Mesothelial cell of epicardium (in vitro differentiated cells): ENCODE measurements at regions not wholly inside any gene's neighbourhood (a gene's known extent, or its start where the extent isn't known, plus 50 kb on each side); places are given as distances from the start of the nearest gene placed in this dataset.

ENCODE experiments used
- DNase-seq, 2 experiments: peaks; one replicate each; pipeline ENCODE4 v3.0.0; 2021; ENCODE audit warnings: low spot score in 2 of 2; ENCODE audit not compliant: unreplicated experiment in 2 of 2
- H3K27ac Mint-ChIP-seq: 2 replicates; pipeline ENCODE4 v1.8.0; 2021; ENCODE audit warnings: mixed read lengths
- H3K27me3 Mint-ChIP-seq: 2 replicates; pipeline ENCODE4 v1.8.0; 2021; ENCODE audit warnings: low read depth, mixed read lengths
- H3K36me3 Mint-ChIP-seq: 2 replicates; pipeline ENCODE4 v1.8.0; 2021; ENCODE audit warnings: mixed read lengths
- H3K4me1 Mint-ChIP-seq: 2 replicates; pipeline ENCODE4 v1.8.0; 2021; ENCODE audit warnings: mixed read lengths
- H3K4me3 Mint-ChIP-seq: 2 replicates; pipeline ENCODE4 v1.8.0; 2021; ENCODE audit warnings: mild to moderate bottlenecking, moderate library complexity, mixed read lengths
- H3K9me3 Mint-ChIP-seq: 2 replicates; pipeline ENCODE4 v1.8.0; 2021; ENCODE audit warnings: mixed read lengths
- TF ChIP-seq, protein P1 (sequence below): fragments of 200-600 bp; sonication (generic); IDR thresholded peaks from one replicate; pipeline ENCODE4 v1.5.0; 2021; ENCODE audit warnings: antibody characterized with exemption; ENCODE audit not compliant: unreplicated experiment

DNA sequence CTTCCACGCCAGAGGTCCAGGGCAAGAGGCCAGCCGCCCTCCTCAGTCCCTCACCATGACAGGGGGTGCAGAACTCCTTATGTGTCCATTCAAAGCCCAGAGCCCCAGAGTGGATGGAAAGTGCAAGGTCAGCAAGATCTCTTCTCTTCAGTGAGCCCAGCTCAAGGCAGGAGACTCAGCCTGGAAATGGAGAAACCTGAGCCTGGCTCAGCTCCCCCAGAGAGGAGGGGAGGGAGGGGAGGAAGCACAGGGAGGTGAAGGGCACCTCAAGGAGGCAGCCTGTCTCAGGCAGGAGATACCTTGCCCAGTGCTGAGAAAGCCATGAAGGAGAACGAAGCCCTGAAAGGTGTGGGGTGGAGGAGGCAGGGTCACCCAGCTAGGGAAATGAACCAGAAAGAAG is 121.8 kb upstream of the PJA1 start:
- DNase-seq = no peak
- Mint-ChIP-seq H3K9me3 (no peaks in the 10 kb centered on the region), H3K4me3 (no peak overlapping the region), H3K4me1 (peaks cover 17% of the 10 kb centered on the region), H3K36me3 (no peaks in the 10 kb centered on the region), H3K27me3 (no peaks in the 10 kb centered on the region), H3K27ac (no peak overlapping the region)
- TF ChIP-seq, protein P1, sequence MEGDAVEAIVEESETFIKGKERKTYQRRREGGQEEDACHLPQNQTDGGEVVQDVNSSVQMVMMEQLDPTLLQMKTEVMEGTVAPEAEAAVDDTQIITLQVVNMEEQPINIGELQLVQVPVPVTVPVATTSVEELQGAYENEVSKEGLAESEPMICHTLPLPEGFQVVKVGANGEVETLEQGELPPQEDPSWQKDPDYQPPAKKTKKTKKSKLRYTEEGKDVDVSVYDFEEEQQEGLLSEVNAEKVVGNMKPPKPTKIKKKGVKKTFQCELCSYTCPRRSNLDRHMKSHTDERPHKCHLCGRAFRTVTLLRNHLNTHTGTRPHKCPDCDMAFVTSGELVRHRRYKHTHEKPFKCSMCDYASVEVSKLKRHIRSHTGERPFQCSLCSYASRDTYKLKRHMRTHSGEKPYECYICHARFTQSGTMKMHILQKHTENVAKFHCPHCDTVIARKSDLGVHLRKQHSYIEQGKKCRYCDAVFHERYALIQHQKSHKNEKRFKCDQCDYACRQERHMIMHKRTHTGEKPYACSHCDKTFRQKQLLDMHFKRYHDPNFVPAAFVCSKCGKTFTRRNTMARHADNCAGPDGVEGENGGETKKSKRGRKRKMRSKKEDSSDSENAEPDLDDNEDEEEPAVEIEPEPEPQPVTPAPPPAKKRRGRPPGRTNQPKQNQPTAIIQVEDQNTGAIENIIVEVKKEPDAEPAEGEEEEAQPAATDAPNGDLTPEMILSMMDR = no peak

- no peak overlapping the region for H3K4me3 Mint-ChIP-seq
- no peaks in the 10 kb centered on the region for H3K27me3 Mint-ChIP-seq
- no peak overlapping the region for H3K27ac Mint-ChIP-seq
- no peaks in the 10 kb centered on the region for H3K9me3 Mint-ChIP-seq
- H3K36me3 Mint-ChIP-seq = no peaks in the 10 kb centered on the region
- peaks cover 17% of the 10 kb centered on the region for H3K4me1 Mint-ChIP-seq
- DNase-seq = no peak
- TF ChIP-seq, protein P1 = no peak
Observed at GRCh38 chrX:69286565-69286906, 121.3 kb upstream of the PJA1 start.

GRCh38 chrX:69285881-69286564 is 120.8 kb upstream of the PJA1 start:
- DNase-seq = peak; percentile 48 to 80
- H3K4me3 Mint-ChIP-seq = peak overlapping the region; percentile 59
- H3K27me3 Mint-ChIP-seq = no peaks in the 10 kb centered on the region
- no peaks in the 10 kb centered on the region for H3K9me3 Mint-ChIP-seq
- TF ChIP-seq, protein P1 = peak; percentile 79
- H3K4me1 Mint-ChIP-seq = peaks cover 21% of the 10 kb centered on the region
- H3K27ac Mint-ChIP-seq = no peak overlapping the region
- H3K36me3 Mint-ChIP-seq = no peaks in the 10 kb centered on the region

DNA sequence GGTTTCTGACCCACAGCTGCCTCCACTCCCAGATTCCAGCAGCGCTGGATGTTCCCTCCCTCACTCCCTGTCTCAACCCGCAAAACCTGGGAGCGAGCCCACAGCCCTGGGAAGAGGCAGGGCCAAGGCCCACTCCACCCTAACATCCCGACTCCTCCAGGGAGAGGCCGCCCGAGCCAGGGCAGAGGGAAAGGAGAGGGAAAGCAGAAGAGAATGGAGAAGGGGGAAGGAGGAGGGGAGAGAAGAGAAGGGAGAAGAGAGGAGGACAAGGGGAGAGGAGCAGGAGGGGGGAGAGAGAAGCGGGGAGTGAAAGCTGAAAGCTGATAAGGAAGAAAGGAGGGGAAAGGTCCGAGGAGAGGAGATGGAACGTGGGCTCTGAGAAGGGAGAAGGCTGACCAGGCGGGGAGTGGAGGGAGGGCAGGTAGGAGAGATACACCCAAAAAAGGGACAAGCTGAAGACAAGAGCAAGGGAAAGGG is 120.2 kb upstream of the PJA1 start:
- H3K9me3 Mint-ChIP-seq = no peaks in the 10 kb centered on the region
- TF ChIP-seq, protein P1 = no peak
- peaks cover 20% of the 10 kb centered on the region for H3K4me1 Mint-ChIP-seq
- H3K36me3 Mint-ChIP-seq = no peaks in the 10 kb centered on the region
- peak in 1 of 2 experiments; percentile 44 for DNase-seq
- no peaks in the 10 kb centered on the region for H3K27me3 Mint-ChIP-seq
- peak overlapping the region; percentile 67 for H3K27ac Mint-ChIP-seq
- peak overlapping the region; percentile 59 for H3K4me3 Mint-ChIP-seq

- no peak for DNase-seq
- no peaks in the 10 kb centered on the region for H3K27me3 Mint-ChIP-seq
- H3K36me3 Mint-ChIP-seq = no peaks in the 10 kb centered on the region
- no peak overlapping the region for H3K4me3 Mint-ChIP-seq
- H3K9me3 Mint-ChIP-seq = no peaks in the 10 kb centered on the region
- no peak overlapping the region for H3K27ac Mint-ChIP-seq
- TF ChIP-seq, protein P1 = no peak
- peaks cover 18% of the 10 kb centered on the region for H3K4me1 Mint-ChIP-seq
Observed at GRCh38 chrX:69284491-69284890, 119.2 kb upstream of the PJA1 start.
